ENCODE measurements at regions not wholly inside any gene's neighbourhood (a gene's known extent, or its start where the extent isn't known, plus 50 kb on each side); places are given as distances from the start of the nearest gene placed in this dataset.
A peak's percentile ranks its signal among the peaks of the same experiment; 100 is the strongest.

DNA sequence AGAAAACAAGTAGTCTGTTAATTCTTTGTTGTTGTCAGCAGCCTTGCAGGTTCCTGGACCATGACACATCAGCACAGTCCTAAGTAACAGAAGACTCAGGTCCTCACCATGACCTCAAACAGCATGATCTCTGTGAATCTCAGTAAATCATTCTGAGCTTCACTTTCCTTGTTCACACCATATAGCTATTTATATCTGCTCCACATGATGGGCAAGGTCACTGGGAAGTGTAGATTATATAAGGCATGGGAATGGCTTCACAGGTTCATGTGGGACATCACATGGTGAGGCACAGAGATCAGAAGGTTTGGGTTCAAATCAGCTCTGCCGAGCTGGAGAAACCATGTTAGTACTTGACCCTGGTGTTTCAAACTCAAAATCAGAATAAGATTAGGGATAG is 245.4 kb upstream of the SPTLC3 start:
- no peak for DNase-seq

- no peak for DNase-seq
These were observed 244.7 kb upstream of the SPTLC3 start for GRCh38 chr20:12764053-12764452.

- no peak for DNase-seq
These were observed 243.9 kb upstream of the SPTLC3 start for GRCh38 chr20:12764851-12765250.

- DNase-seq, result no peak
These were observed 234.8 kb upstream of the SPTLC3 start for GRCh38 chr20:12773936-12774335.

- DNase-seq, result no peak
These were observed 233.7 kb upstream of the SPTLC3 start for GRCh38 chr20:12775041-12775440.

GRCh38 chr20:12777016-12777415 is 231.8 kb upstream of the SPTLC3 start:
- DNase-seq, result no peak

DNA sequence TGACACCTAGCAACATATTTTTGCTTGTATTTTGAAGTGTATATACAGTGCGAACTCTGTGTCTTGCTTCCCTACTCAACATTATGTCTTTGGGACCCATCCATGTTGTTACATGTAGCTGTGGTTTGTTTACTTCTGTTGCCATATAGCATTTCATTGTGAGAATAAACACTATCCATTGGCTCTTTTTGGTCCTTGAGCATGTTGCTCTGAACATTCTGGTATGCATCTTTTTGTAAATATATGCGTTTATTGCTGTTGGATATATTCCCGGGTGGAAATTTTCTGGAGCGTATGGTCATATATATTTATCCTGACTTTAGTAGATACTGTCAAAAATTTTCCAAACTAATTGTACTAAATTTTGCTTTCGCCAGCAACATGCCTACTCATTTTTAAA is 222.5 kb upstream of the SPTLC3 start:
- no peak for DNase-seq

DNA sequence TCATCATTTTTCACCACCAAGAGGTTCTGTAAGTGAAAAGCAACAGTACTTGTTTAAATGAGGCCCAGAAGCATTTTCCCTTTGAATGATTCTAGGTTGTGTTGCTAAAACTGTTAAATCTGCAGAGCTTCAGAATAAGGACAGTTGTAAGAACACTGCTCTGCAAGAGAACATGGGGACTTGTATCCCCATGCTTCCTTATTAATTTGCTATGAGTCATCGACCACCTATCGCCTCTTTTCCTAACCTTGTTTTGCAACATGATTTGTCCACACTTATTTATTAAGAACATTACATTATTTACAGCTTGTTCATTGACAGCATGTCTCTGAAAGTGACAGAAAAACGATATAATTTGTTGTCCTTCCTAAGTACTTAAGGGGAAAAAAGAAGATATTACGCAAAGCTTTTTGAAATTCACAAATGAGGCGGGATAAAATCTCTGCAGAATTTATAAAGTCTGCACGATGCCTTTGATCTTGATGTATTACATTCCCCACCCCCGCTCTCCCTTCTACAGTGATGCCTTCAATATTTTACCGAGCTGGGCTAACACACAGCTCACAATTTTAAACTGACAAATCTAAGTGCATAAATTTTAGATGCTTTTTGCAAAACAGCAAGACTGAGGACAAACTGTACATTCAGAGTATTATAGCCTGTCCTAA is 220.0 kb upstream of the SPTLC3 start:
- no peak for DNase-seq

DNA sequence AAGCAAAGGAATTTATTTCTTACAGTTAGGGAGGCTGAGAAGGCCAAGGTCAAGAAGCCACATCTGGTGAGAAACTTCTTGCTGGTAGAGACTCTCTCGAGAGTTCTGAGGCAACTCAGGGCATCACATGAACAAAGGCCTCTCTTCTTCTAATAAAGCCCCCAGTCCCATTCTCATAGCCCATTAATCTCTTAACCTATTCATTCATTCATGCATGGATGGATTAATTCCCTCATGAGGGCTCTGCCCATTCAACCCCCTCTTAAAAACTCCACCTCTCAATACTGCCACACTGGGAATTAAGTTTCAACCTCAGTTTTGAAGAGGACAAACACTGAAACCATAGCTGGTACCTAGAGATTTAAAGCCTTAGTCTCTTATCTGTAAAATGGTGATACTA is 217.9 kb upstream of the SPTLC3 start:
- no peak for DNase-seq

DNA sequence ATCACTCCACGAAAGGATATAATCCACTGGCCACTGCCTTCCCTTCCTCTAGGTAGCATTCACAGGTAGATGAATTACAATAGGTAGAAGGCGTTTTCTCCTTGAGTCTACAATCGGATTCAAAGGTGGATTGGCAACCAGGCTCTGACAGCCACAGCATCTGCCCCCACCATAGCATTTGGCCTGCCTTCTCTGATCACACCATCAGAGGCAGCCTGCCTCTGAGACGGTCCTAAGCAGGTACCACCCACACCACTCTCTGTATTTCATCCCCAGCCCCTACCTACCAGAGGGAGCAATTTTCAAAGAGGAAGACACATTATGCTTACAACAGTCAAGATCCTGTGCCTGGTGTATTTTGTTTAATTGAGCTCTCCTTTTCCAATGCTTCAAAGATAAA is 210.5 kb upstream of the SPTLC3 start:
- DNase-seq, result no peak

GRCh38 chr20:12808006-12808567 is 200.7 kb upstream of the SPTLC3 start:
- DNase-seq, result no peak

DNA sequence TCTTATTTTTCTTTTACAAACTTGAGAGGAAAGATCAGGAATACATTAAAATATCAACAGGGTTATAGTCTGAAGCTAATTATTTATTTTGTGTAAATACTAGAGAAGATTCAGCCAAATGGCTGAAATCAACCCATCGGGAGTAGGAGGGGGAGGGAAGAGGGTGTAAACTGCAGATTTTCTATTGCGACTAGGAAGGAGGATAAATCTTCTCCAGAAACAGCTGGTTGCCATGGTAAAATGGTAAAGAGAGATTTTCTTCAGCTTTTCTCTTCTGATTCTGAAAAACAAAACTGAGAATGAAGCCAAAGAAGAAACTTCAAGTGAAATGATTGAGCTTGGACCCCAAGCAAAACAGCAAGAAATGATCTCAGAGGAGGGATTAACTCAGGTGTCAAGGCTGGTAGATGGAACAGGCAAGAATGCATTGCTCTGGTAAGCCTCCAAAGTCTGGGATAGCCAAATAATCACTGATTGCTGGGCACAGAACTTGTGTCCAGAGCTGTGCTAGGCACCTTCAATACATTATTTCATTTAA is 193.5 kb upstream of the SPTLC3 start:
- no peak for DNase-seq

DNA sequence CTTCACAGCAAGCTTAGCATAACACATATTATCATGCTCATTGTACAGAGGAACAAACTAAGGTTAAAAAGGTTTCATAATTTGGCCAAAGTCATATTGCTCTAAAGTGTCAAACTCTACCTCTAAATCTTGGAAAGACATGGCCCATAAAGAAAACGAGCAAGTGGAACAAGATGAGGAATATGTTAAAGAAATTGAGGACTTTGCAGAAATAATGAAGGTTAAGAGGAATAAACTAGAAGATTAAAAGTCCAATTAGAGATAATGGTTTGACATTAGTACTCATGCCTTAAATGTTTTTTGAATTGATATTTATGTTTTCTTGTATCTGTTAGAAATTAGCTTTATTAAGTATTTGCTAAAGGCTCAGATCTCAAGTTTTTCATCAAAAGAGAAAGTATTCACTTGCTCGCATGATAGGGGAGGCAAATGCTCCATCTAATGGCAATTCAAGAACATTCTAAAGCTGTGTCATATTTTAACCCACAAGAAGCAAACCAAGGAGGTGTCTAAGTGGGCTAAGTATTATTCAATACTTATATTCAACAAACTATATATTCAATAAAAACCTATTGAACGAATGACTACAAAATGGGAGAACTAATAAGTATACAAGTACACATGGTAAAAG is 192.9 kb upstream of the SPTLC3 start:
- no peak for DNase-seq

- no peak for DNase-seq
These were observed 187.5 kb upstream of the SPTLC3 start for GRCh38 chr20:12821249-12821648.

- DNase-seq, result no peak
These were observed 185.0 kb upstream of the SPTLC3 start for GRCh38 chr20:12823734-12824133.

DNA sequence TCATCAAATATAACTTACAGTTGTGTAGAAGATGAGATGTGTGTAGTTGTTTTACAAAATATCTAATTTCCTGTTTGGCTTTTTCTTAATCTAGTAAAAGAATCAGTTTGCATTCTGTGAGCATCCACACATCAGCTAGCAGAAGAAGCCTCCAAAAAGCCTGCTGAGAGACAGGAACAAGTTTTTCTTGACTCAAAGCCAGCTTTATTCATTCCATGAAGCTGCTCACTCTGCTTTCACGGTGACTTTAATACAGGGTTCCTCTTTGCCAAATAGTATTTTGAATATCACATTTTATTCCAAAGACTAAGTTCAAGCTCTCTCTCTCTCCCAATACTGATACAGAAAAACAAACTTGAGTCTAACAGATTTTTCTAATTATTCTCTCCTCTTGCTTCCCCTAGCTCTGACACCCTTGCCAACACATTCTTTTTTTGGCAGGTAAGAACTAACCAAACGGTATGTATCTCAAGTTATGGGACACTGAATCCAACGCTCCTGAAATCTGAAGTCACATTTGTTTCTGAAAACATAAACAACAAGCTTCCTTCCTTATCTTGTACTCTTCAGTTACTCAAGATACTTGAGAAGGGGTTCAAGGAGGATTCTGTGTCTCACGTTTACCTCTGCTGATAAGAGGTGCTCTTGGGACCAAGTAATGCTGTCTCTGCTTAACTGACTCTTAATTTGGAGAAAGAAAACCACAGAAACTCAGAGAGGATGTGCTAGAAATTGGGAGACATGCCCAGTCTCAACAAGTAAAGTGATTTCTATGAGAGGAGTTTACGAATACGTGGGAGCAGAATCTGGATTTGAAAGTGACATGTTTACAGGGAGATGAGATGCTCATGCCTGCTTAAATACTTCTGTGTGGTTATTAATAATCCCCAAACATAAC is 184.2 kb upstream of the SPTLC3 start:
- no peak for DNase-seq

DNA sequence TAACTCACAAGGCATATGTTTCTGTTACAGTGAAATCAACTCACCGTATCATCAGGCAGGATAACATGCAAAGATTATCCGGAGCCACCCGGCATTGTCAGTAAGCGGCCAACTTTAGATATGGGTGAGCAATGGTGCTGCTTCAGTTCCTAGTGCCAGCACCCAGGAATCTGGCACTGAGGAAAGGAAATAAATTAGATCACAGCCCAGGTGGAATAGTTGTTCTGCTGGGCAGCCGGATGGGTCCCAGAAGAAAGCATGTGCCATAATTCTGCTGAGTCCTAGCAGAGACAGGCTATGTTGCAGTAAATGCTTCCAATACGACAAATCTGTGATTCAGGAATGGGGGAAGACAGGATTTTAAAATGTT is 183.6 kb upstream of the SPTLC3 start:
- DNase-seq, result no peak

- peak; percentile 25 for DNase-seq
These were observed 180.9 kb upstream of the SPTLC3 start for GRCh38 chr20:12827816-12828385.

GRCh38 chr20:12829170-12829569 is 179.6 kb upstream of the SPTLC3 start:
- no peak for DNase-seq

- DNase-seq, result no peak
These were observed 174.9 kb upstream of the SPTLC3 start for GRCh38 chr20:12833861-12834260.

GRCh38 chr20:12835999-12836398 is 172.8 kb upstream of the SPTLC3 start:
- no peak for DNase-seq

GRCh38 chr20:12837646-12838045 is 171.1 kb upstream of the SPTLC3 start:
- no peak for DNase-seq

DNA sequence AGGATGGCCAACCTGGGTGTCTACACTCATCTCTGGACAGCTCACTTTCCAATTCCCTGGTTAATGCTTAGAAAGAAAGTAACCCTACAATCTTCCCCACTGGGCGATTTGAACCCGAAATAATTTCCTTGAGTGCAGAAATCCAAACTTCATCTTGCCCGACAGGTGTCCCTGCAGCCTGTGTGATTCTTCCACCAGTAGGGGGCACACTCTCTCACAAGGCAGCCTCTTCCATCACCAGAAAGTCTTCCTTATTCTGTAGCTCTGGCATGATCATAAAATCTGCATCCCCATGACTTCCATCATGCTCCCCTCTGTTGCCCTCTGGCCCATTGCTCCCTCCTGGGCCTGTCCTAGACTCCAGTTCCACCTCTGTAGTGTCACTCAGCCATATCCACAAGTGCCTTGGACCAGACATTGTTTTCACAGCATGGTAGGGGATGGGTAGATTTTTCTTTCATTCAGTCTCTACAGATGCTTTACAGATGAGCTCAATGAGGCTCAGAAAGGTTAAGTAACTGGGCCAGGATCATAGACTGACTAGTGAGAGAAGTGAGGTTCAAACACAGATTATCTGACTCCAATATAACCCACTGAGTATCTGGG is 170.4 kb upstream of the SPTLC3 start:
- DNase-seq, result no peak

Data from NCI-H510A treated with DMSO at 0.1 percent for 48 hours (cell line).